Adrenal gland (tissue), 9 donors: ENCODE measurements at regions not wholly inside any gene's neighbourhood (a gene's known extent, or its start where the extent isn't known, plus 50 kb on each side); places are given as distances from the start of the nearest gene placed in this dataset.

Experiments used
- DNase-seq, 7 donors: peaks; one replicate each; pipeline ENCODE4 v3.0.0-alpha.2; 2019 to 2020
- H3K27ac ChIP-seq, 5 donors: fragments of 200-600 bp; sonication (generic) in 4 of 5; 1 replicate in 3 of 5; 2 replicates in 2 of 5; pipeline versions ENCODE4 v1.5.1 to v1.8.0; 2016 to 2020; ENCODE audit warnings: mild to moderate bottlenecking in 1 of 5
- H3K27me3 ChIP-seq: fragments of 200-600 bp; 2 replicates; pipeline ENCODE4 v1.8.0; 2021
- H3K36me3 ChIP-seq, 2 donors: fragments of 200-600 bp; replicated peaks in 1 of 2; 1 replicate in 1 of 2; 2 replicates in 1 of 2; pipeline versions ENCODE4 v1.5.1 to v1.8.0; 2018 to 2022
- H3K4me1 ChIP-seq, 2 donors: fragments of 200-600 bp; replicated peaks in 1 of 2; 1 replicate in 1 of 2; 2 replicates in 1 of 2; pipeline versions ENCODE4 v1.5.1 to v1.8.0; 2018 to 2021
- H3K4me3 ChIP-seq, 4 donors: fragments of 200-600 bp; sonication (generic) in 3 of 4; one replicate each; pipeline ENCODE4 v1.5.1; 2016 to 2018
- H3K9me3 ChIP-seq, 3 donors: fragments of 200-600 bp; sonication (generic) in 1 of 3; replicated peaks in 1 of 3; 1 replicate in 2 of 3; 2 replicates in 1 of 3; pipeline versions ENCODE4 v1.5.1 to v1.8.0; 2016 to 2021
- POLR2A ChIP-seq, 2 donors: fragments of 450-650 bp; IDR thresholded peaks; one replicate each; pipeline ENCODE4 v1.6.1; 2017; ENCODE audit warnings: antibody characterized with exemption in 2 of 2, mild to moderate bottlenecking in 2 of 2, moderate library complexity in 1 of 2
- WGBS, 4 donors: extraction: QIAGEN DNeasy Blood & Tissue Kit in 2 of 4; methylation state at CpG; one replicate each; pipeline versions ENCODE4 v1.1.5 to v1.1.7; 2013 to 2017; 5-methylcytosine and 5-hydroxymethylcytosine counted together
- intact Hi-C, 2 donors: fragments of 100-400 bp; cut with DNase I; formaldehyde crosslinking; loops; one replicate each; pipeline versions ENCODE4 v1.14.1 to v1.15.0; 2022 to 2023
- TF ChIP-seq, protein P1 (sequence below), 6 experiments: fragments of 450-650 bp in 4 of 6; fragments of 200-600 bp in 2 of 6; sonication (generic) in 1 of 6; IDR thresholded peaks; 1 replicate in 5 of 6; 2 replicates in 1 of 6; pipeline versions ENCODE4 v1.5.1 to v1.8.0; 2016 to 2021; ENCODE audit warnings: antibody characterized with exemption in 6 of 6, mild to moderate bottlenecking in 2 of 6, moderate library complexity in 1 of 6
- donor health status: healthy with polysubstance abuse.
- donor health status: Bipolar disorder and iron deficiency.
- donor health status: DM: yes; HTN: yes; CAD: no.
- donor health status: DM: no; HTN: no; CAD: no.
- donor health status: DM: no; HTN: no; CAD: no.

DNA sequence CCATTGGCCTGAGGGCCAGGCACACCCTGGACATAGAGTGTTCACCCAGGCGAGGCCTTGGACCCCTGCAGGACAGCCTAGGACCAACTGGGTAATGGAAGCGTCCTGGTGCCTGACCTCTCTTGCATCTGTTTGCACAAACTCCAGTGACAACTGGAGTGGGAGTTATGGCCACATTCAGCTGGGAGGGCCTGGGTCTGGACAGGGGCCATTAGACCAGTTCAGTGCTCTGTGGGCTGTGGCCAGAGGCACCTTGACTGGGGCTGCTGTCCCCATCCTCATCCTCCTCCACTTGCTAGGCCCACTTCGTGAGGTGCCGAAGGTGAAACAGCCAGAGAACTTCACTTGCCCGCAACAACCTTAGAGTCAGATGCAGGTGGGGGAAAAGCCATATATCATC lies 372.7 kb upstream of the IRX1 start:
- Histone ChIP-seq H3K9me3 (no peaks in the 10 kb centered on the region), H3K27me3 (no peaks in the 10 kb centered on the region), H3K36me3 (no peaks in the 10 kb centered on the region), H3K4me1 (no peaks in the 10 kb centered on the region), H3K4me3 (no peak overlapping the region), H3K27ac (no peak overlapping the region)
- intact Hi-C loops: no loop called here
- no peak for TF ChIP-seq POLR2A (IDR thresholded peaks at IDR 0.05)
- TF ChIP-seq, protein P1, sequence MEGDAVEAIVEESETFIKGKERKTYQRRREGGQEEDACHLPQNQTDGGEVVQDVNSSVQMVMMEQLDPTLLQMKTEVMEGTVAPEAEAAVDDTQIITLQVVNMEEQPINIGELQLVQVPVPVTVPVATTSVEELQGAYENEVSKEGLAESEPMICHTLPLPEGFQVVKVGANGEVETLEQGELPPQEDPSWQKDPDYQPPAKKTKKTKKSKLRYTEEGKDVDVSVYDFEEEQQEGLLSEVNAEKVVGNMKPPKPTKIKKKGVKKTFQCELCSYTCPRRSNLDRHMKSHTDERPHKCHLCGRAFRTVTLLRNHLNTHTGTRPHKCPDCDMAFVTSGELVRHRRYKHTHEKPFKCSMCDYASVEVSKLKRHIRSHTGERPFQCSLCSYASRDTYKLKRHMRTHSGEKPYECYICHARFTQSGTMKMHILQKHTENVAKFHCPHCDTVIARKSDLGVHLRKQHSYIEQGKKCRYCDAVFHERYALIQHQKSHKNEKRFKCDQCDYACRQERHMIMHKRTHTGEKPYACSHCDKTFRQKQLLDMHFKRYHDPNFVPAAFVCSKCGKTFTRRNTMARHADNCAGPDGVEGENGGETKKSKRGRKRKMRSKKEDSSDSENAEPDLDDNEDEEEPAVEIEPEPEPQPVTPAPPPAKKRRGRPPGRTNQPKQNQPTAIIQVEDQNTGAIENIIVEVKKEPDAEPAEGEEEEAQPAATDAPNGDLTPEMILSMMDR (IDR thresholded peaks at IDR 0.05): no peak
- 78 to 95% (median 86%) methylated on average over 3 to 5 of the region's 5 CpGs for WGBS, 4 donors
- no peak for DNase-seq

DNA sequence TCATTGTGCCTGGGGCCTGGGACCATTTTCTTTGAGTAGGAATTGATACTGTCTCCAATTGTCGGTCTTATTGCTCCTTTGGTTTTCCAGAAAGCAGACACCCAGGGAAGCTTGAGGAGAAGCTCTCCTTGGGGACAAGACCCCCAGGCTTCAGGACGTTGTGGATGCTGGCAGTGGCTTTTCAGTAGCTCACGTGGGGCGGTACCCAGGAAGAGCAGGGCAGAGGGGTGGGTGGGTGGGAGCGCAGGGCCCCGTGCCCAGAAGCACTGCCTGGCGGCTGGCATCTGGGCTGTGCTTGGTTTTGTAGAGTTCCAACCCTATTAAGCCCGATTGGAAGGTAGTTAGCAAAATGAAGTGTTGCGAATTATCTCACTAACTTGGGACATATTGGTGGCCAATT lies 374.2 kb upstream of the IRX1 start:
- H3K27ac ChIP-seq: no peak overlapping the region

DNA sequence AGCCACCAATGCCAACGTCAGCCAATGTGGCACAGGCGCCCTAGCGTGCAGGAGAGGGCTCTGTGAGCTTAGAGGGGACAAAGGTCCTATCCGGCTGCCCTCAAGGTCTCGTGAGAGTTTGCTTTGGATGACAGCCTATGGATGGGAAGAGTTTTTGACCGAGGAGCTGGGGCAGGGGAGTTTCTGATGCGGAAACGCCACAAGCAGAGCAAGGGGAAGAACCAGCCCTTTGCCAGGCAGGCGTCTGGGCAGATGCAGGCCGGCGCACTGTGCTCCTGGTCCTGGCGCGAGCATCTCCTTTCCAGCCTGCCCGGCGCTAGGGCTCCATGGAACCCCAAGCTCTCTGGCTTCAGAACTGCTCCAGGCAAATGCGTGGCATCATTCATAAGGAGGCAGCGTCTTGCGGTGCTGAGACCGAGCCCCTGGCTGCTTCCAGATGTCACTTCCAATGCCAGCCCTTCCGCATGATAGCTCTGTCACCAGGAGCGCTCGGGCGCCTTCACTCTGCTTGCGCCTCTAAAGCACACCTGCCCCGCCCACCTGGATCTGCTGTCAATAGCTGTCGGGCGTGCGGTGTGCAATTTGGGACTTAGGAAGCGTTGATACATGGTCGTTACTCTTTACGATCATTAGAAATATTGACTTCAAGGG lies 374.9 kb upstream of the IRX1 start:
- Histone ChIP-seq H3K36me3 (no peaks in the 10 kb centered on the region), H3K27ac (no peak overlapping the region), H3K4me3 (no peak overlapping the region), H3K4me1 (no peaks in the 10 kb centered on the region), H3K9me3 (no peaks in the 10 kb centered on the region), H3K27me3 (no peaks in the 10 kb centered on the region)
- WGBS, 4 donors: 84 to 88% (median 86%) methylated on average over 25 to 31 of the region's 31 CpGs
- intact Hi-C loops: no loop called here
- no peak for DNase-seq
- no peak for TF ChIP-seq POLR2A (IDR thresholded peaks at IDR 0.05)
- TF ChIP-seq, protein P1 (IDR thresholded peaks at IDR 0.05): no peak

More for the DNA sequence above, 374.2 kb upstream of the IRX1 start:
- WGBS, 4 donors: 76 to 85% (median 76%) methylated on average over 5 to 9 of the region's 9 CpGs
- TF ChIP-seq, protein P1 (IDR thresholded peaks at IDR 0.05): no peak
- TF ChIP-seq POLR2A (IDR thresholded peaks at IDR 0.05): no peak
- Histone ChIP-seq H3K4me1 (no peaks in the 10 kb centered on the region), H3K9me3 (no peaks in the 10 kb centered on the region), H3K27me3 (no peaks in the 10 kb centered on the region), H3K4me3 (no peak overlapping the region), H3K36me3 (no peaks in the 10 kb centered on the region)
- intact Hi-C loops: no loop called here
- no peak for DNase-seq

DNA sequence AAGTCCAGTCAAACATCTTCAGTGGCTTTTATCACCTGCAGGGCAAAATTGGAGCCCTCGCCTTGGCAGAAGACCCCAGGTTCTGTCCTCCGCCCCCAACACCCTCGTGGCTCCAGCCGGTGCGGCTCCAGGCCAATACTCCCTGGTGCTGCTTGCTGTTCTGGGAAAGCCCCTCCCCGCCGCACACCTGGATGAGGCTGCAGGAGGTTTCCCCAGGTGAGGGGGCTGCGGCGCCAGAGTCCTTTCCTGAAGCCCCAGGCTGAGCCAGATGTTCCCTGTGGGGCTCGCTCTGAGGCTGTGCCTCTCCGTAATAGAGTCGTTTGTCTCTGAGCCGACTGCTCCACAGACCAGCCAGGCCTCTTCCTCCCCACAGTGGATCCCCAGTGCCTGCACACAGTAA lies 375.4 kb upstream of the IRX1 start:
- WGBS, 4 donors: 69 to 84% (median 82%) methylated on average over 5 to 13 of the region's 13 CpGs
- no peak overlapping the region for H3K27ac ChIP-seq
- H3K36me3 ChIP-seq: no peaks in the 10 kb centered on the region
- no peak for TF ChIP-seq POLR2A (IDR thresholded peaks at IDR 0.05)
- TF ChIP-seq, protein P1 (IDR thresholded peaks at IDR 0.05): no peak
- DNase-seq: no peak
- no peaks in the 10 kb centered on the region for H3K27me3 ChIP-seq
- intact Hi-C loops: no loop called here
- H3K4me1 ChIP-seq: no peaks in the 10 kb centered on the region
- no peak overlapping the region for H3K4me3 ChIP-seq
- H3K9me3 ChIP-seq: no peaks in the 10 kb centered on the region
